ENCODE measurements at regions not wholly inside any gene's neighbourhood (a gene's known extent, or its start where the extent isn't known, plus 50 kb on each side); places are given as distances from the start of the nearest gene placed in this dataset.

DNA sequence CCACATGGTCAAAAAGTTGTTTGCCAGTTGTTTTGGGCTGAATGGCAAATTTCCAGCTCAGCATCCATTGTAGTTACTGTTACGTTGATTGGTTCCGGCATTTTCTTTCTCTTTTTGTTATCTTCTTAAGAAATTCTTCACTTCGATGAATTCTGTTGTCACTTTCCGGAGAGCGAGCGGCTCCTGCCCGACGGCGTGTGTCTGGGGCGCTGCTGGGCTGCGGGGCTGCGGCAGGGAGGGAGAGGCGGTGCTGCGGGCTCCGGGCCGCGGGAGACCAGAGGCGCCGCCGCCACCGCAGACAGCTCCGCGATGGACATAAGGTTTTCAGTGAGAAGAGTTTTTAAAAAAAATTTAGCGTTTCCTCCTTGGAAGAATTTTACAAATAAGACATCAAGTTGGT lies 117.4 kb downstream of the RRM1 start:
- H3K9me3 ChIP-seq (replicated peaks; ENCODE audit: control insufficient read depth, insufficient read depth, low read length), result no peaks in the 10 kb centered on the region
- DNase-seq (ENCODE audit: low read depth, low spot score), result no peak
- FAIRE-seq, result no peak
- peaks cover 7 to 21% of the 10 kb centered on the region in 2 experiments for H3K27me3 ChIP-seq (ENCODE audit: control insufficient read depth in 2 of 2, insufficient read depth in 2 of 2, low read length in 2 of 2)
- no peaks in the 10 kb centered on the region for H3K79me2 ChIP-seq (ENCODE audit: control insufficient read depth, insufficient read depth, low read length)
- no peak overlapping the region for H3K9ac ChIP-seq (replicated peaks; ENCODE audit: extremely low read depth, insufficient read depth, low read length)
- H3K4me3 ChIP-seq (replicated peaks in 1 of 3; ENCODE audit: insufficient read depth in 1 of 3, low read depth in 1 of 3, low read length in 3 of 3), result no peak overlapping the region
- ChIA-PET POLR2A (no interaction called here), CTCF (no interaction called here)
- no TSS peak for BruUV-seq (replicated peaks)
- H2AFZ ChIP-seq (ENCODE audit: low read depth, low read length), result no peak overlapping the region
- H3K4me2 ChIP-seq (ENCODE audit: insufficient read depth, low read length), result no peak overlapping the region
- intact Hi-C loops (cut with micrococcal nuclease) (no loop called here), dilution Hi-C loops (cut with MboI; ENCODE audit: extremely low pct_ligation_motif_present, low sequenced_read_pairs) (no loop called here)
- H3K9me1 ChIP-seq (replicated peaks; ENCODE audit: control insufficient read depth, extremely low read depth, insufficient read depth, low read length), result no peaks in the 10 kb centered on the region
- no peak for TF ChIP-seq EZH2 (IDR thresholded peaks at IDR 0.05; ENCODE audit: borderline replicate concordance, low read depth, low read length, severe bottlenecking)
- TF ChIP-seq MYC (IDR thresholded peaks at IDR 0.05; ENCODE audit: low read depth, low read length), result no peak
- TF ChIP-seq MAX (IDR thresholded peaks at IDR 0.05; ENCODE audit: insufficient read depth, insufficient read length), result no peak
- TF ChIP-seq GATA2 (IDR thresholded peaks at IDR 0.05; ENCODE audit: insufficient read depth, insufficient read length, low read depth, low read length), result no peak
- no peak for TF ChIP-seq FOS (IDR thresholded peaks at IDR 0.05; ENCODE audit: borderline replicate concordance, insufficient read depth, low read length)
- TF ChIP-seq JUN (IDR thresholded peaks at IDR 0.05; ENCODE audit: borderline replicate concordance, insufficient read depth, insufficient read length, low read depth), result no peak
- H3K36me3 ChIP-seq (ENCODE audit: control insufficient read depth in 2 of 2, extremely low read depth in 1 of 2, insufficient read depth in 2 of 2, low read length in 2 of 2), result no peaks in the 10 kb centered on the region
- no peaks in the 10 kb centered on the region for H3K4me1 ChIP-seq (ENCODE audit: control insufficient read depth, extremely low read depth, insufficient read depth, low read length)
- no peaks in the 10 kb centered on the region for H4K20me1 ChIP-seq (replicated peaks; ENCODE audit: control insufficient read depth, extremely low read depth, insufficient read depth, low read length)
- H3K27ac ChIP-seq (ENCODE audit: insufficient read depth, low read depth, low read length), result no peak overlapping the region

- no peak overlapping the region for H2AFZ ChIP-seq (ENCODE audit: low read depth, low read length)
- no peaks in the 10 kb centered on the region for H3K9me1 ChIP-seq (replicated peaks; ENCODE audit: control insufficient read depth, extremely low read depth, insufficient read depth, low read length)
- FAIRE-seq, result no peak
- H3K27me3 ChIP-seq (ENCODE audit: control insufficient read depth in 2 of 2, insufficient read depth in 2 of 2, low read length in 2 of 2), result no peaks in the 10 kb centered on the region
- no peak overlapping the region for H3K4me3 ChIP-seq (replicated peaks in 1 of 3; ENCODE audit: insufficient read depth in 1 of 3, low read depth in 1 of 3, low read length in 3 of 3)
- POLR2A ChIA-PET, result no interaction called here
- no peak for DNase-seq (ENCODE audit: low read depth, low spot score)
- intact Hi-C loops (cut with micrococcal nuclease), result no loop called here
- no peak overlapping the region for H3K27ac ChIP-seq (ENCODE audit: insufficient read depth, low read depth, low read length)
- TF ChIP-seq EZH2 (IDR thresholded peaks at IDR 0.05; ENCODE audit: borderline replicate concordance, low read depth, low read length, severe bottlenecking) (no peak), MAX (IDR thresholded peaks at IDR 0.05; ENCODE audit: insufficient read depth, insufficient read length) (no peak), JUN (IDR thresholded peaks at IDR 0.05; ENCODE audit: borderline replicate concordance, insufficient read depth, insufficient read length, low read depth) (no peak)
- TF ChIP-seq, protein P1, sequence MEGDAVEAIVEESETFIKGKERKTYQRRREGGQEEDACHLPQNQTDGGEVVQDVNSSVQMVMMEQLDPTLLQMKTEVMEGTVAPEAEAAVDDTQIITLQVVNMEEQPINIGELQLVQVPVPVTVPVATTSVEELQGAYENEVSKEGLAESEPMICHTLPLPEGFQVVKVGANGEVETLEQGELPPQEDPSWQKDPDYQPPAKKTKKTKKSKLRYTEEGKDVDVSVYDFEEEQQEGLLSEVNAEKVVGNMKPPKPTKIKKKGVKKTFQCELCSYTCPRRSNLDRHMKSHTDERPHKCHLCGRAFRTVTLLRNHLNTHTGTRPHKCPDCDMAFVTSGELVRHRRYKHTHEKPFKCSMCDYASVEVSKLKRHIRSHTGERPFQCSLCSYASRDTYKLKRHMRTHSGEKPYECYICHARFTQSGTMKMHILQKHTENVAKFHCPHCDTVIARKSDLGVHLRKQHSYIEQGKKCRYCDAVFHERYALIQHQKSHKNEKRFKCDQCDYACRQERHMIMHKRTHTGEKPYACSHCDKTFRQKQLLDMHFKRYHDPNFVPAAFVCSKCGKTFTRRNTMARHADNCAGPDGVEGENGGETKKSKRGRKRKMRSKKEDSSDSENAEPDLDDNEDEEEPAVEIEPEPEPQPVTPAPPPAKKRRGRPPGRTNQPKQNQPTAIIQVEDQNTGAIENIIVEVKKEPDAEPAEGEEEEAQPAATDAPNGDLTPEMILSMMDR (IDR thresholded peaks at IDR 0.05; ENCODE audit: extremely low read depth in 1 of 2, insufficient read depth in 1 of 2, low read depth in 1 of 2, low read length in 2 of 2), result no peak
- H3K9ac ChIP-seq (replicated peaks; ENCODE audit: extremely low read depth, insufficient read depth, low read length), result no peak overlapping the region
- no TSS peak for BruUV-seq (replicated peaks)
- dilution Hi-C loops (cut with MboI; ENCODE audit: extremely low pct_ligation_motif_present, low sequenced_read_pairs), result no loop called here
- H3K36me3 ChIP-seq (ENCODE audit: control insufficient read depth in 2 of 2, extremely low read depth in 1 of 2, insufficient read depth in 2 of 2, low read length in 2 of 2), result no peaks in the 10 kb centered on the region
- no peaks in the 10 kb centered on the region for H4K20me1 ChIP-seq (replicated peaks; ENCODE audit: control insufficient read depth, extremely low read depth, insufficient read depth, low read length)
- no peaks in the 10 kb centered on the region for H3K4me1 ChIP-seq (ENCODE audit: control insufficient read depth, extremely low read depth, insufficient read depth, low read length)
- H3K4me2 ChIP-seq (ENCODE audit: insufficient read depth, low read length), result no peak overlapping the region
- CTCF ChIA-PET, result interaction anchor here (0.7 to 2.7 kb wide), 4 partner anchors 16 to 336 kb away, joined by 3 to 15 read pairs (median 6); no protein-coding TSS in a partner anchor
- no peaks in the 10 kb centered on the region for H3K79me2 ChIP-seq (ENCODE audit: control insufficient read depth, insufficient read depth, low read length)
- H3K9me3 ChIP-seq (replicated peaks; ENCODE audit: control insufficient read depth, insufficient read depth, low read length), result no peaks in the 10 kb centered on the region
These were observed 109.2 kb downstream of the RRM1 start for GRCh38 chr11:4203603-4204360.
